ENCODE measurements at regions not wholly inside any gene's neighbourhood (a gene's known extent, or its start where the extent isn't known, plus 50 kb on each side); places are given as distances from the start of the nearest gene placed in this dataset.
A peak's percentile ranks its signal among the peaks of the same experiment; 100 is the strongest.

DNA sequence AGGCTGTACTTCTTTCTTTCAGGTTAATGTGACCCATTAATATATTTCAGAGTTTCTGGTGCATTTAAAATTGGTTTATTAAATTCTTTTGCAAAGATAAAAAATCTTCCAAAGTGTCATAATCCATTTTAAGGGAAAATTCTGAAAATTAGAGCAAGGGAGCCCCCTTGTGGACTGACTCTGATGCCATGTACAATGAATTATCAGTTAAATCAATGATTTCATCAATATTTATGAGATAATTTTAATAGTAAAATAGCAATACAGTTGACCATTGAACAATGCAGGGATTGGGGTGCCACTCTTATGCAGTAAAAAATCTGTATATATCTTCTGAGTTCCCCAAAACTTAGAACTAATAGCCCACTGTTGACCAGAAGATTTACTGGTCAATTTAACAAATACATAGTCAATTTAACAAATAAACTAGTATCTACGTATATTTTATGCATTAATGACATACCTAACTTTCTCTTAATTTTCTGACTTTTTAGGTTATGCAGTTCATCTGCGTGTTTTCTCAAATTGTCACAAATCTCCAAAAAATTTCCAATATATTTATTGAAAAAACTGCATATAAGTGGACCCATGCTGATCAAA, 479.1 kb upstream of the MIR17HG start:
- no peaks in the 10 kb centered on the region for H4K20me1 ChIP-seq (ENCODE audit: insufficient read depth, poor library complexity, severe bottlenecking)
- H3K4me3 ChIP-seq = no peak overlapping the region
- no peaks in the 10 kb centered on the region for H3K4me1 ChIP-seq (ENCODE audit: insufficient read depth)
- H3K4me2 ChIP-seq = no peak overlapping the region
- no peaks in the 10 kb centered on the region for H3K27me3 ChIP-seq
- no peaks in the 10 kb centered on the region for H3K79me2 ChIP-seq
- H3K9me2 ChIP-seq (replicated peaks; ENCODE audit: insufficient read depth) = no peaks in the 10 kb centered on the region
- no peaks in the 10 kb centered on the region for H3K36me3 ChIP-seq (replicated peaks; ENCODE audit: insufficient read depth, low read depth)
- no peak for TF ChIP-seq EZH2phosphoT487 (IDR thresholded peaks at IDR 0.05; ENCODE audit: low read depth, severe bottlenecking, unreplicated experiment)
- TF ChIP-seq, protein P1, sequence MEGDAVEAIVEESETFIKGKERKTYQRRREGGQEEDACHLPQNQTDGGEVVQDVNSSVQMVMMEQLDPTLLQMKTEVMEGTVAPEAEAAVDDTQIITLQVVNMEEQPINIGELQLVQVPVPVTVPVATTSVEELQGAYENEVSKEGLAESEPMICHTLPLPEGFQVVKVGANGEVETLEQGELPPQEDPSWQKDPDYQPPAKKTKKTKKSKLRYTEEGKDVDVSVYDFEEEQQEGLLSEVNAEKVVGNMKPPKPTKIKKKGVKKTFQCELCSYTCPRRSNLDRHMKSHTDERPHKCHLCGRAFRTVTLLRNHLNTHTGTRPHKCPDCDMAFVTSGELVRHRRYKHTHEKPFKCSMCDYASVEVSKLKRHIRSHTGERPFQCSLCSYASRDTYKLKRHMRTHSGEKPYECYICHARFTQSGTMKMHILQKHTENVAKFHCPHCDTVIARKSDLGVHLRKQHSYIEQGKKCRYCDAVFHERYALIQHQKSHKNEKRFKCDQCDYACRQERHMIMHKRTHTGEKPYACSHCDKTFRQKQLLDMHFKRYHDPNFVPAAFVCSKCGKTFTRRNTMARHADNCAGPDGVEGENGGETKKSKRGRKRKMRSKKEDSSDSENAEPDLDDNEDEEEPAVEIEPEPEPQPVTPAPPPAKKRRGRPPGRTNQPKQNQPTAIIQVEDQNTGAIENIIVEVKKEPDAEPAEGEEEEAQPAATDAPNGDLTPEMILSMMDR (IDR thresholded peaks at IDR 0.05; ENCODE audit: poor library complexity) = peak; percentile 92
- H3K27ac ChIP-seq = no peak overlapping the region
- no peak overlapping the region for H2AFZ ChIP-seq
- H3K9me3 ChIP-seq (ENCODE audit: low read depth) = no peaks in the 10 kb centered on the region
- 67% methylated on average over 2 of the region's 2 CpGs for WGBS (ENCODE audit: low lambda C conversion rate, missing lambda C conversion rate)
- DNase-seq (ENCODE audit: low spot score) = peak; percentile 28

DNA sequence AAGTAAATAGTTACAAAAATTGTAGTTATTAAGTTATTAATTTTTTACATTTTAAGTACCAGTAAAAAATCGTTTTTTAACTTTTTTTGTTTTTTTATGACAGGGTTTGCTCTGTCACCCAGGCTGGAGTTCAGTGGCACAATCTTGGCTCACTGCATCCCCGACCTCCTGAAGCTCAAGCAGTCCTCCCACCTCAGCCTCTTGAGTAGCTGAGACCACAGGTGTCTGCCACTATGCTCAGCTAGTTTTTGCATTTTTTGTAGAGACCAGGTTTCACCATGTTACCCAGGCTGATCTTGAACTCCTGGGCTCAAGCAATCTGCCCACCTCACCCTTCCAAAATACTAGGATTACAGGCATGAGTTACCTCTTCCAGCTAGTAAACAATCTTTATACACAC, 477.9 kb upstream of the MIR17HG start:
- no peak overlapping the region for H3K27ac ChIP-seq
- no peak overlapping the region for H3K4me2 ChIP-seq
- no peaks in the 10 kb centered on the region for H4K20me1 ChIP-seq (ENCODE audit: insufficient read depth, poor library complexity, severe bottlenecking)
- H3K36me3 ChIP-seq (replicated peaks; ENCODE audit: insufficient read depth, low read depth) = no peaks in the 10 kb centered on the region
- no peak overlapping the region for H2AFZ ChIP-seq
- 60% methylated on average over 2 of the region's 2 CpGs for WGBS (ENCODE audit: low lambda C conversion rate, missing lambda C conversion rate)
- H3K27me3 ChIP-seq = no peaks in the 10 kb centered on the region
- no peaks in the 10 kb centered on the region for H3K79me2 ChIP-seq
- H3K9me3 ChIP-seq (ENCODE audit: low read depth) = no peaks in the 10 kb centered on the region
- H3K9me2 ChIP-seq (replicated peaks; ENCODE audit: insufficient read depth) = no peaks in the 10 kb centered on the region
- no peak for DNase-seq (ENCODE audit: low spot score)
- no peak overlapping the region for H3K4me3 ChIP-seq
- TF ChIP-seq EZH2phosphoT487 (IDR thresholded peaks at IDR 0.05; ENCODE audit: low read depth, severe bottlenecking, unreplicated experiment) (no peak), EZH2 (IDR thresholded peaks at IDR 0.05; ENCODE audit: borderline replicate concordance) (no peak)
- TF ChIP-seq, protein P1 (IDR thresholded peaks at IDR 0.05; ENCODE audit: poor library complexity) = no peak
- H3K4me1 ChIP-seq (ENCODE audit: insufficient read depth) = no peaks in the 10 kb centered on the region

DNA sequence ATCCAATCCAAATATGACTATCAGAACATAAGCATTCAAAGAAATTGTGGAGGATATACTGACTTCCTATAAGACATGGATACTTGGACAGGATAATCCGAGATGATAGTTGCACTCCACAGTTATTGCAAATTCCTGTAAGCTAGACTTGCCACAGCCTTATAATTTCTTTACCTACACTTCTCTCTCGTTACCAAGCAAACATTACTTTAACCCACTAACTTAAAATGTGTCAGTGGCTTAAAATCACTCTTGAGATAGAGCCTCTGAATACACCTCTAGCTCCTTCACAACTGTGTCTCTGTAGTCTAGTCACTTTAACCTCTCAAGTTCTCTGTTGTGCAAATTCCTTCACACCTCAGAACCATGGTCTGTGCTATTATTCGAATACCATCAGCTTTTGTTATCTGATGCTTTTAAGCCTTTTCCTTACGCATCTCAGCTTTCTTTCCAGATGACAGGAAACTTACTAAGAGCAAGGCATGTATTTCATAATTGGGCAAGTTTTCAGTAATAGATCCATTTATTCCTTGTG, 474.9 kb upstream of the MIR17HG start:
- no peak overlapping the region for H3K4me2 ChIP-seq
- no peak for DNase-seq (ENCODE audit: low spot score)

DNA sequence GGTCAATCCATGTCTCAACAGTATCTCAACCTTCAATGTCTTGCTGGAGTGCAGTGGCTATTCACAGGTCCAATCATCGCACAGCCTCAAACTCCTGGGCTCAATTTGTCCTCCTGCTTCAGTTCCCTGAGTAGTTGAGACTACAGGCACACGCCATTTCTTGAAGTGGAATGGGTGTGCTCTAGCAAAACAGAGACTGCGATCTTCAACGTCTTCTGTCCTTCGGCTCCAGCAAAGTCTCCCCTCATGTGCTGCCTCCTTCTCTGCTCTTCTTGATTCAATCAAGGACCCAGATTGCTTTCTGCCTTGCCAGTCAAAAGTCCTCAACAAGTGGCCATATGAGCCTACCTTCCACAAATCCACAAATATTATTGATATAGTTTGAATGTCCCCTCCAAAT, 466.7 kb upstream of the MIR17HG start:
- Histone ChIP-seq H3K27ac (no peak overlapping the region), H2AFZ (no peak overlapping the region), H3K79me2 (no peaks in the 10 kb centered on the region), H3K9me3 (ENCODE audit: low read depth) (no peaks in the 10 kb centered on the region), H3K27me3 (no peaks in the 10 kb centered on the region), H3K4me1 (ENCODE audit: insufficient read depth) (no peaks in the 10 kb centered on the region), H3K4me2 (no peak overlapping the region), H3K9me2 (replicated peaks; ENCODE audit: insufficient read depth) (no peaks in the 10 kb centered on the region), H4K20me1 (ENCODE audit: insufficient read depth, poor library complexity, severe bottlenecking) (no peaks in the 10 kb centered on the region), H3K4me3 (no peak overlapping the region), H3K36me3 (replicated peaks; ENCODE audit: insufficient read depth, low read depth) (no peaks in the 10 kb centered on the region)
- TF ChIP-seq EZH2phosphoT487 (IDR thresholded peaks at IDR 0.05; ENCODE audit: low read depth, severe bottlenecking, unreplicated experiment) = no peak
- TF ChIP-seq EZH2 (IDR thresholded peaks at IDR 0.05; ENCODE audit: borderline replicate concordance) = no peak
- TF ChIP-seq, protein P1 (IDR thresholded peaks at IDR 0.05; ENCODE audit: poor library complexity) = no peak
- DNase-seq (ENCODE audit: low spot score) = no peak
- 93% methylated on average over 5 of the region's 5 CpGs for WGBS (ENCODE audit: low lambda C conversion rate, missing lambda C conversion rate)

More for the DNA sequence above, 474.9 kb upstream of the MIR17HG start:
- Histone ChIP-seq H3K36me3 (replicated peaks; ENCODE audit: insufficient read depth, low read depth) (no peaks in the 10 kb centered on the region), H4K20me1 (ENCODE audit: insufficient read depth, poor library complexity, severe bottlenecking) (no peaks in the 10 kb centered on the region), H3K79me2 (no peaks in the 10 kb centered on the region), H3K27me3 (no peaks in the 10 kb centered on the region), H3K27ac (no peak overlapping the region), H3K4me3 (no peak overlapping the region), H3K9me2 (replicated peaks; ENCODE audit: insufficient read depth) (no peaks in the 10 kb centered on the region), H3K9me3 (ENCODE audit: low read depth) (no peaks in the 10 kb centered on the region), H3K4me1 (ENCODE audit: insufficient read depth) (no peaks in the 10 kb centered on the region), H2AFZ (no peak overlapping the region)
- TF ChIP-seq EZH2 (IDR thresholded peaks at IDR 0.05; ENCODE audit: borderline replicate concordance) = no peak
- WGBS (ENCODE audit: low lambda C conversion rate, missing lambda C conversion rate) = 78% methylated on average over 4 of the region's 4 CpGs
